OCI-LY3 (cell line): ENCODE measurements at regions not wholly inside any gene's neighbourhood (a gene's known extent, or its start where the extent isn't known, plus 50 kb on each side); places are given as distances from the start of the nearest gene placed in this dataset.

Source experiments
- H2AFZ ChIP-seq: fragments of 200-600, 300-600 bp; shearing (Covaris generic); 2 replicates; pipeline ENCODE4 v1.6.0; 2014; ENCODE audit warnings: antibody characterized with exemption, low read depth, low read length
- H3K27ac ChIP-seq: fragments of 200-600, 300-600 bp; sonication (generic); 2 replicates; pipeline ENCODE4 v1.5.1; 2014; ENCODE audit warnings: mild to moderate bottlenecking, low read length, moderate library complexity, mixed read lengths
- H3K27me3 ChIP-seq: fragments of 200-600, 300-600 bp; sonication (generic); 2 replicates; pipeline ENCODE4 v1.6.1; 2014; ENCODE audit warnings: low read depth, low read length, mixed read lengths
- H3K36me3 ChIP-seq: fragments of 200-600, 300-600 bp; sonication (generic); replicated peaks from 2 replicates; pipeline ENCODE3; 2014; ENCODE audit warnings: low read depth, low read length, mixed read lengths
- H3K4me1 ChIP-seq: fragments of 300-600, 200-600 bp; sonication (generic); 2 replicates; pipeline ENCODE4 v1.6.1; 2014; ENCODE audit warnings: low read length, mixed read lengths
- H3K4me2 ChIP-seq: fragments of 200-600, 300-600 bp; sonication (generic); 2 replicates; pipeline ENCODE4 v1.6.1; 2014; ENCODE audit warnings: low read length, mixed read lengths
- H3K4me3 ChIP-seq: fragments of 300-600, 200-600 bp; sonication (generic); 2 replicates; pipeline ENCODE4 v1.5.1; 2014; ENCODE audit warnings: antibody characterized with exemption, mild to moderate bottlenecking, low read length, moderate library complexity
- H3K79me2 ChIP-seq: fragments of 300-600, 200-600 bp; shearing (Covaris generic); 2 replicates; pipeline ENCODE4 v1.6.1; 2014; ENCODE audit warnings: mild to moderate bottlenecking, low read length, mixed read lengths
- H3K9ac ChIP-seq: fragments of 300-600, 200-600 bp; shearing (Covaris generic); 2 replicates; pipeline ENCODE4 v1.6.0; 2014; ENCODE audit warnings: mild to moderate bottlenecking, low read length, moderate library complexity
- H3K9me3 ChIP-seq: fragments of 200-600, 300-600 bp; shearing (Covaris generic); 2 replicates; pipeline ENCODE4 v1.6.1; 2014; ENCODE audit warnings: low read length, mixed read lengths; ENCODE audit not compliant: insufficient read depth
- H4K20me1 ChIP-seq: fragments of 200-600, 300-600 bp; sonication (generic); 2 replicates; pipeline ENCODE4 v1.6.1; 2016; ENCODE audit warnings: low read length, mixed read lengths; ENCODE audit not compliant: insufficient read depth
- EZH2phosphoT487 ChIP-seq: fragments of 200-600 bp; shearing (Covaris generic); IDR thresholded peaks from 2 replicates; pipeline ENCODE4 v1.6.1; 2018; ENCODE audit warnings: antibody characterized with exemption, mixed run types, low read depth
- TF ChIP-seq, protein P1 (sequence below): fragments of 200-600, 300-600 bp; sonication (generic); IDR thresholded peaks from 2 replicates; pipeline ENCODE4 v1.5.1; 2014; ENCODE audit warnings: antibody characterized with exemption, low read length, low read depth

DNA sequence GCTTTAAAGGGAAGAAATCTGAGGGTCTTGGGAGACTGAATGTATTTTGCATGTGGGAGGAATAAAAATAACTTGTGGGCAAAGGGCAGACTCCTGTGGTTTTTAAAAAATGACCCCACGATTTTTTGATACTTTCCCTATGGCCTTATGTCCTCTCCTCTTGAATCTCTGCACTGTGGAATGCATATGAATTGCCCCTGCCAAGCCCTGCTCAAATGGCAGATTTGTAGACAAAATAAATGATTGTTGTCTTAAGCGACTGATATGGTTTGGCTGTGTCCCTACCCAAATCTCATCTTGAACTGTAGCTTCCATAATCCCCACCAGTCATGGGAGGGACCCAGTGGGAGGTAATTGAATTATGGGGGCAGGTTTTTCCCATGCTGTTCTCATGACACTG is 223.8 kb downstream of the DACT1 start:
- Histone ChIP-seq H3K27me3 (no peaks in the 10 kb centered on the region), H3K9me3 (peaks cover 15% of the 10 kb centered on the region; the same call in 1 of the 2 replicates), H3K36me3 (peaks cover 5% of the 10 kb centered on the region), H3K79me2 (no peaks in the 10 kb centered on the region), H3K4me1 (peaks cover 4% of the 10 kb centered on the region; the same call in 1 of the 2 replicates), H3K27ac (no peak overlapping the region), H4K20me1 (no peaks in the 10 kb centered on the region), H3K4me3 (no peak overlapping the region), H3K4me2 (no peak overlapping the region), H2AFZ (no peak overlapping the region), H3K9ac (no peak overlapping the region)
- TF ChIP-seq, protein P1, sequence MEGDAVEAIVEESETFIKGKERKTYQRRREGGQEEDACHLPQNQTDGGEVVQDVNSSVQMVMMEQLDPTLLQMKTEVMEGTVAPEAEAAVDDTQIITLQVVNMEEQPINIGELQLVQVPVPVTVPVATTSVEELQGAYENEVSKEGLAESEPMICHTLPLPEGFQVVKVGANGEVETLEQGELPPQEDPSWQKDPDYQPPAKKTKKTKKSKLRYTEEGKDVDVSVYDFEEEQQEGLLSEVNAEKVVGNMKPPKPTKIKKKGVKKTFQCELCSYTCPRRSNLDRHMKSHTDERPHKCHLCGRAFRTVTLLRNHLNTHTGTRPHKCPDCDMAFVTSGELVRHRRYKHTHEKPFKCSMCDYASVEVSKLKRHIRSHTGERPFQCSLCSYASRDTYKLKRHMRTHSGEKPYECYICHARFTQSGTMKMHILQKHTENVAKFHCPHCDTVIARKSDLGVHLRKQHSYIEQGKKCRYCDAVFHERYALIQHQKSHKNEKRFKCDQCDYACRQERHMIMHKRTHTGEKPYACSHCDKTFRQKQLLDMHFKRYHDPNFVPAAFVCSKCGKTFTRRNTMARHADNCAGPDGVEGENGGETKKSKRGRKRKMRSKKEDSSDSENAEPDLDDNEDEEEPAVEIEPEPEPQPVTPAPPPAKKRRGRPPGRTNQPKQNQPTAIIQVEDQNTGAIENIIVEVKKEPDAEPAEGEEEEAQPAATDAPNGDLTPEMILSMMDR = no peak
- TF ChIP-seq EZH2phosphoT487 = no peak

DNA sequence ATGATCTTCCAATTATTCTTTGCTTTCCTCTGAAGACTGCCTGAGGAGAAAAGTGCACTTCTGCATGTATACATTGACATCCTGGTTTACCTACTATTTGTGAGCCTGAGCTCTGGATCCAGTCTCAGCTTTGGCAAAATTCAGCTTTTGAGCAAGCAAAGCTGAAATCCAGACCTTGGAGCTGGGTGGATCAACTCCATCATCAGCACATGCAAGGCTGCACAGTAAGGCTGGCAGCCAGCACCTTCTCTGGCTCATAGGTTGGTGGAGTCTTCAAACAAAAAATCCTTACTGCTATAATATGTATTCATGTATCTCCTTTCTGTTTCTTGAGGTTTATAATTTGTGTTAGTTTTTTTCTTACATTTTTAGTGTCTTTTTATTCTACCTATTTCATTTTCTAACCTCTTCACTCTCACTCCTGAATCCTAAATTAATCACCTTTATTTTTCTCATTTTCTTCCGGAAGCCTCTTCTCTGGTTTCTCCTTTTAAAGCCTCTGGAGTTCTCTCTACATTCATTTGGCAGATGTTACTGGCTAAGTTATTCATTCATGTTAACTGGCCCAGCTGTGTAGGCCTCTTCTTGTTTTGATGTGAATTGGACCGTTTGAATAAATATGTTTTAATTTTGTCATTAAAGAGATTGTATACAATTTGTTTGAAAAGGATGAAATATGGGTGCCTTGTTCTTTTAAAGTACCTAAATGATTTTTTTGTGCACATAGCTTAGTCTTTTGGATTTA is 224.8 kb downstream of the DACT1 start:
- Histone ChIP-seq H3K9ac (no peak overlapping the region), H3K9me3 (peaks cover 15% of the 10 kb centered on the region; the same call in 1 of the 2 replicates), H3K36me3 (peaks cover 5% of the 10 kb centered on the region), H3K79me2 (no peaks in the 10 kb centered on the region), H4K20me1 (no peaks in the 10 kb centered on the region), H3K4me1 (peaks cover 4% of the 10 kb centered on the region; the same call in 1 of the 2 replicates), H3K27me3 (no peaks in the 10 kb centered on the region), H3K4me3 (no peak overlapping the region), H3K4me2 (no peak overlapping the region), H3K27ac (no peak overlapping the region), H2AFZ (no peak overlapping the region)
- TF ChIP-seq EZH2phosphoT487 = no peak
- TF ChIP-seq, protein P1 = no peak

DNA sequence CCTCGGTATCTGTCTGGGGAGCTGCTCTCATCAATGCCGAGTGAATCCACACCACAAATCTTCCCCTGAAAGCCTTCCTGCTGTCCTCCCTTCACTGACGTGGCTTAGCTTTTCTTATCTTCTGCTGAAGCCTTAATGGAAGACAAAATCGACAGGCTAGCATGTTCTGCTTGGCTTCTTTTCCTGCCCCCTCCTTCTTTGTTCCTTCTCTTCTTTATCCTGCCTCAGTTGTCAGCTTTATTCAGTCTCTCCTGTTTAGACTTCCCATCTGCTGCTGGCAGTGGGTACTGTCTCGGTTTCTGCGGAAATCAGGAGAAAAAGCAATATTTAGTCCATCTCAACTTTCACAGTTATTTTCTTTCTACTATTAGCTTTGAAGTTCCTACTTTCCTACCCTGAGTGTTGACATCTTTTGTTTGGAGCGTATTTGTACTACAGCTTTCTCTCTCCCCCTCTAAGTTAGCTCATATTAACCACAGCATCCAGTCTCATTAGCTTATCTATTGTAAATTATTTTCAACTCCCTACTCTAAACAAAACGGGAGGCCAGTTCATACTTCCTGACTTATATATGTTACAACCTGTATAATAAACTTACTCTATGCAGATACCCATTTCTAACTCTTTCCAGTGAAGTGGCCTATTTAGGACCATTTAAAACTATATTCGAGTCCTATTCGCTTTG is 226.0 kb downstream of the DACT1 start:
- TF ChIP-seq EZH2phosphoT487 = no peak
- TF ChIP-seq, protein P1 = no peak
- Histone ChIP-seq H3K36me3 (peaks cover 5% of the 10 kb centered on the region), H4K20me1 (no peaks in the 10 kb centered on the region), H2AFZ (no peak overlapping the region; the same call in 1 of the 2 replicates), H3K4me3 (no peak overlapping the region), H3K4me2 (no peak overlapping the region), H3K9ac (no peak overlapping the region), H3K4me1 (peaks cover 4% of the 10 kb centered on the region; the same call in 1 of the 2 replicates), H3K27ac (no peak overlapping the region), H3K9me3 (peaks cover 9% of the 10 kb centered on the region; the same call in 1 of the 2 replicates), H3K27me3 (no peaks in the 10 kb centered on the region), H3K79me2 (no peaks in the 10 kb centered on the region)

DNA sequence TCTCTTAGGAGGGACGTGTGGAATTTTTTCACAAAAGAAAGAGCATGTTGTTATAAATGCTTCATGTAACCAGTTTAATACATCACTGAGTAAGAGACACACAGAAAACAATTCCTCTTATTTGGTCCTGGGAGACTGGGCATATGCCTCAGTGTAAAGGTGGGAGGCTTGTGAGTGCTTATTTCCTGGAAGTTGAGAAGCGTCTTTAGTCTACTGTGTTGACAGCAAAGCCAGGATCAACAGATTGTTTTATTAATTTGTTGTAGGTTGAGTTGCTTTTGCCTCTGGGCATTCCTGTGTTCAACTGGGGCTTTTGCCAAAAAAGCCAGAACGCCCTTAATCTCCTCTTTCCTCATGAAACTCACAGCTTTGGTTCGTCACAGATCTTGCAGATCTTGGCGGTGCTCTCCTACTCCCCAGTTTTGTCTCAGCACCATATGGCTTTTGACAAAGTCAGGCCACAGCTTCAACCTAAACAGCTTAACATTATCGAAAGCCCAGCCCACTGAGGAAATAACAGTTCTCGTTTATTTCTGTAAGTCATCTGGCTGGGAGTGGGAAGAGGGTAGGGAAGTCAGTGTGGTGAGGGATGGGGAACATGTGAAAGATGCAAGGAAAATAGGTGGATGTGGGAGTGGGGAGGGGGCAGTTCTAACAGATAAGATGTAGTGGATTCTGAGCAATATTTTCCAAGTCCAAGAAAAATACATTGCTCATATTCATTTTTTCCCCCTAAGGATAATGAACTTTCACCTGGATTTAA is 227.2 kb downstream of the DACT1 start:
- Histone ChIP-seq H3K79me2 (no peaks in the 10 kb centered on the region), H3K9me3 (peaks cover 7% of the 10 kb centered on the region; the same call in 1 of the 2 replicates), H3K4me2 (no peak overlapping the region), H3K27ac (no peak overlapping the region), H2AFZ (no peak overlapping the region), H3K27me3 (no peaks in the 10 kb centered on the region), H3K36me3 (peaks cover 2% of the 10 kb centered on the region), H3K4me1 (peaks cover 4% of the 10 kb centered on the region; the same call in 1 of the 2 replicates), H4K20me1 (no peaks in the 10 kb centered on the region), H3K9ac (no peak overlapping the region), H3K4me3 (no peak overlapping the region)
- TF ChIP-seq, protein P1 = no peak
- TF ChIP-seq EZH2phosphoT487 = no peak
